GM12892 (cell line): ENCODE measurements at regions not wholly inside any gene's neighbourhood (a gene's known extent, or its start where the extent isn't known, plus 50 kb on each side); places are given as distances from the start of the nearest gene placed in this dataset.

ENCODE experiments used
- POLR2AphosphoS5 ChIP-seq: IDR thresholded peaks from 2 replicates; pipeline ENCODE4 v1.6.1; 2011; ENCODE audit warnings: low read depth, low read length, control low read depth
- TAF1 ChIP-seq: IDR thresholded peaks from 2 replicates; pipeline ENCODE4 v1.6.1; 2011; ENCODE audit warnings: low read depth, mild to moderate bottlenecking, control low read depth, low read length, borderline replicate concordance

- TF ChIP-seq POLR2AphosphoS5 (no peak), TAF1 (no peak)
Observed at GRCh38 chr2:2744958-2745715, 414.1 kb upstream of the MYT1L start.
